H1 (cell line): ENCODE measurements at regions not wholly inside any gene's neighbourhood (a gene's known extent, or its start where the extent isn't known, plus 50 kb on each side); places are given as distances from the start of the nearest gene placed in this dataset.

Experiments used
- ASH2L ChIP-seq: fragments of 200-600, 300-600 bp; sonication (generic); IDR thresholded peaks from one replicate; pipeline ENCODE4 v1.7.1; 2017; ENCODE audit warnings: low read length
- CHD7 ChIP-seq: fragments of 300-600 bp; sonication (generic); IDR thresholded peaks from 2 replicates; pipeline ENCODE4 v1.7.1; 2012; ENCODE audit warnings: low read length, moderate library complexity, mild to moderate bottlenecking, inconsistent platforms; ENCODE audit not compliant: insufficient replicate concordance
- FOSL1 ChIP-seq: IDR thresholded peaks from 2 replicates; pipeline ENCODE4 v1.6.1; 2011; ENCODE audit warnings: mild to moderate bottlenecking, low read depth, low read length, moderate library complexity; ENCODE audit not compliant: insufficient read depth
- GTF2F1 ChIP-seq: IDR thresholded peaks from 2 replicates; pipeline ENCODE4 v1.6.1; 2012; ENCODE audit warnings: low read depth, low read length, improper control_type of control experiment, borderline replicate concordance
- JUN ChIP-seq: IDR thresholded peaks from 2 replicates; pipeline ENCODE4 v1.6.1; 2011; ENCODE audit warnings: low read depth, mild to moderate bottlenecking, improper control_type of control experiment, low read length
- PHF8 ChIP-seq: fragments of 200-600 bp; sonication (generic); conservative IDR thresholded peaks from 2 replicates; pipeline ENCODE4 v1.7.1; 2012; ENCODE audit warnings: low read depth, mild to moderate bottlenecking, inconsistent platforms, low read length, moderate library complexity
- SP1 ChIP-seq: IDR thresholded peaks from 2 replicates; pipeline ENCODE4 v1.6.1; 2011; ENCODE audit warnings: low read depth, low read length

- no peak for TF ChIP-seq CHD7
- TF ChIP-seq GTF2F1: no peak
- TF ChIP-seq PHF8: no peak
- TF ChIP-seq JUN: no peak
- no peak for TF ChIP-seq FOSL1
- no peak for TF ChIP-seq SP1
- no peak for TF ChIP-seq ASH2L
Observed at GRCh38 chr7:91600112-91600511, 280.4 kb downstream of the MTERF1 start (continued).
